Mammary epithelial cell (primary cell): ENCODE measurements at regions not wholly inside any gene's neighbourhood (a gene's known extent, or its start where the extent isn't known, plus 50 kb on each side); places are given as distances from the start of the nearest gene placed in this dataset.

ENCODE experiments used
- CTCF ChIP-seq, 2 donors: IDR thresholded peaks in 1 of 2; conservative IDR thresholded peaks in 1 of 2; 2 replicates each; pipeline ENCODE4 v1.5.1; 2011 to 2012; ENCODE audit warnings: inconsistent platforms in 2 of 2, low read length in 2 of 2, mild to moderate bottlenecking in 2 of 2, control low read depth in 1 of 2, low read depth in 1 of 2; ENCODE audit not compliant: insufficient read depth in 1 of 2; ENCODE audit errors: extremely low read depth in 1 of 2
- EZH2 ChIP-seq: IDR thresholded peaks from 2 replicates; pipeline ENCODE4 v1.6.1; 2012; ENCODE audit warnings: low read length, inconsistent platforms, borderline replicate concordance

DNA sequence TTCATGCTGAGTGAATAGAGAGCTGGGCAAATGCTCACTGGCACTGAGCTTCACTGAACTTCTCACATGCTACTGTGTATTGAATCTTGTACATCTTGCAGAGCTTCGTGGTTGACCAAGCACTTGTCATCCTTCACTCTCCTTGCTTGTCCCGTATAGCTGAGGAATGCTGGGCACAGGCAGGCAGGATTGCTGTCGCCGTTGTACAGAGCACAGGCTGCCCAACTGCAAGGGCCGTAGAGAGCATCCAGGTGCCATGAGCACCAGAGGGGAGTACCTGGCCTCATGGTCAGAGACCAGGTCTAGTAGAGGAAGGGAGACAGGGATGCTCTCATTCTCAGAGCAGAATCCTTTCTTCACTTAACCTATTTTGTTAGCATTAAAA is 99.8 kb upstream of the RET start:
- TF ChIP-seq CTCF (conservative IDR thresholded peaks at IDR 0.05 in 1 of 2, IDR thresholded peaks at IDR 0.05 in 1 of 2; ENCODE audit: extremely low read depth in 1 of 2, insufficient read depth in 1 of 2, low read depth in 1 of 2, low read length in 2 of 2) = no peak
- TF ChIP-seq EZH2 = no peak
